Ascending aorta (tissue), 2 donors: ENCODE measurements at regions not wholly inside any gene's neighbourhood (a gene's known extent, or its start where the extent isn't known, plus 50 kb on each side); places are given as distances from the start of the nearest gene placed in this dataset.

Experiments
- DNase-seq, 2 donors: peaks; one replicate each; pipeline ENCODE4 v3.0.0-alpha.2; 2019; ENCODE audit warnings: low spot score in 2 of 2
- H3K27ac ChIP-seq, 2 donors: fragments of 200-600 bp; sonication (generic); one replicate each; pipeline ENCODE4 v1.5.1; 2016 to 2017; ENCODE audit warnings: mild to moderate bottlenecking in 1 of 2
- H3K27me3 ChIP-seq: fragments of 200-600 bp; sonication (generic); one replicate; pipeline ENCODE4 v1.5.1; 2017
- H3K36me3 ChIP-seq, 2 donors: fragments of 200-600 bp; sonication (generic); one replicate each; pipeline ENCODE4 v1.5.1; 2016
- H3K4me1 ChIP-seq, 2 donors: fragments of 200-600 bp; sonication (generic); one replicate each; pipeline ENCODE4 v1.5.1; 2016 to 2017; ENCODE audit warnings: mild to moderate bottlenecking in 1 of 2
- H3K4me3 ChIP-seq, 2 donors: fragments of 200-600 bp; sonication (generic); one replicate each; pipeline ENCODE4 v1.5.1; 2016 to 2017; ENCODE audit warnings: mild to moderate bottlenecking in 1 of 2
- H3K9me3 ChIP-seq, 2 donors: fragments of 200-600 bp; sonication (generic); one replicate each; pipeline ENCODE4 v1.5.1; 2016
- intact Hi-C: fragments of 100-400 bp; cut with DNase I; formaldehyde crosslinking; loops from one replicate; pipeline ENCODE4 v1.15.1; 2023
- TF ChIP-seq, protein P1 (sequence below), 3 experiments: fragments of 200-600 bp in 2 of 3; fragments of 450-650 bp in 1 of 3; sonication (generic) in 2 of 3; IDR thresholded peaks; one replicate each; pipeline ENCODE4 v1.5.1; 2016 to 2019; ENCODE audit warnings: antibody characterized with exemption in 3 of 3, mild to moderate bottlenecking in 1 of 3, moderate library complexity in 1 of 3

DNA sequence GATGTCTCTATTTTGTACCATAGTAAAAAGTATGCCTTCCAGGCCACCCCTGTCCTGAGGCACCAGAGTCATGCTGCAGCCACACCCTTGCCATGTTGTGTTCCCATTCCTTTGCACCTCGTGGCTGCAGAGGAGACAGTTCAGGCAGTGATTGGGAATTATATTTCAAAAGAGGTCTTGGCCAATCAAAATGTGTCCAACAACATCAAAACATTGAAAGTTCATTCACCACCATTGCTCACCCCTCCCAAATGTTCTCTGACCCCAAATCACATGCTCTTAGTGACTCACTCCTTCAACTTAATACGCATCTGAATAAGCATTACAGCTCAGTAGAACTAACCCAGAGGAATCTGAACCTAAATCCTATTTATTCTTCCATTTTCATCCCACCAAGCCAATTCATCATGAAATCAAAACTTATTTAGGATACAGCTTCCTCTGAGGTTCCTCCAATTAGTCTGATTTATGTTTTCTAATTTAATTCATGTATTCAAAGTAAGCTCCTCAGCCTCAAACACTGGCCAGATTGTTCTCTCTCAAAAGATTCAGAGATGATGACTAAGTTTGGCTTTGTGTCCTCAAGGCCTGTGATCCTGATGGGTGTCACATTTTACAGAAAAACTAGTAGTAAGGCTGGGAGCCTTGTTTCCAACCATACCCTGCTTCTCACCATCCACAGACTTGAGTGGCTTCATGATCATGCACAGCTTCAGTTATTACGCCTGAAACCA, 323.2 kb upstream of the INTU start:
- H3K36me3 ChIP-seq: no peaks in the 10 kb centered on the region
- H3K27me3 ChIP-seq: no peaks in the 10 kb centered on the region
- TF ChIP-seq, protein P1, sequence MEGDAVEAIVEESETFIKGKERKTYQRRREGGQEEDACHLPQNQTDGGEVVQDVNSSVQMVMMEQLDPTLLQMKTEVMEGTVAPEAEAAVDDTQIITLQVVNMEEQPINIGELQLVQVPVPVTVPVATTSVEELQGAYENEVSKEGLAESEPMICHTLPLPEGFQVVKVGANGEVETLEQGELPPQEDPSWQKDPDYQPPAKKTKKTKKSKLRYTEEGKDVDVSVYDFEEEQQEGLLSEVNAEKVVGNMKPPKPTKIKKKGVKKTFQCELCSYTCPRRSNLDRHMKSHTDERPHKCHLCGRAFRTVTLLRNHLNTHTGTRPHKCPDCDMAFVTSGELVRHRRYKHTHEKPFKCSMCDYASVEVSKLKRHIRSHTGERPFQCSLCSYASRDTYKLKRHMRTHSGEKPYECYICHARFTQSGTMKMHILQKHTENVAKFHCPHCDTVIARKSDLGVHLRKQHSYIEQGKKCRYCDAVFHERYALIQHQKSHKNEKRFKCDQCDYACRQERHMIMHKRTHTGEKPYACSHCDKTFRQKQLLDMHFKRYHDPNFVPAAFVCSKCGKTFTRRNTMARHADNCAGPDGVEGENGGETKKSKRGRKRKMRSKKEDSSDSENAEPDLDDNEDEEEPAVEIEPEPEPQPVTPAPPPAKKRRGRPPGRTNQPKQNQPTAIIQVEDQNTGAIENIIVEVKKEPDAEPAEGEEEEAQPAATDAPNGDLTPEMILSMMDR (IDR thresholded peaks at IDR 0.05): no peak
- no peak for DNase-seq
- intact Hi-C loops: no loop called here
- no peak overlapping the region for H3K4me3 ChIP-seq
- no peak overlapping the region for H3K27ac ChIP-seq
- peaks cover 8 to 19% of the 10 kb centered on the region in 2 donors for H3K9me3 ChIP-seq
- H3K4me1 ChIP-seq: no peaks in the 10 kb centered on the region

- H3K27me3 ChIP-seq: no peaks in the 10 kb centered on the region
- H3K4me1 ChIP-seq: no peaks in the 10 kb centered on the region
- no peaks in the 10 kb centered on the region for H3K36me3 ChIP-seq
- TF ChIP-seq, protein P1 (IDR thresholded peaks at IDR 0.05): no peak
- H3K9me3 ChIP-seq: peaks cover 8 to 19% of the 10 kb centered on the region in 2 donors
- intact Hi-C loops: no loop called here
- H3K4me3 ChIP-seq: no peak overlapping the region
- DNase-seq: no peak
- no peak overlapping the region for H3K27ac ChIP-seq
These were observed 321.4 kb upstream of the INTU start for GRCh38 chr4:127311371-127311770.

DNA sequence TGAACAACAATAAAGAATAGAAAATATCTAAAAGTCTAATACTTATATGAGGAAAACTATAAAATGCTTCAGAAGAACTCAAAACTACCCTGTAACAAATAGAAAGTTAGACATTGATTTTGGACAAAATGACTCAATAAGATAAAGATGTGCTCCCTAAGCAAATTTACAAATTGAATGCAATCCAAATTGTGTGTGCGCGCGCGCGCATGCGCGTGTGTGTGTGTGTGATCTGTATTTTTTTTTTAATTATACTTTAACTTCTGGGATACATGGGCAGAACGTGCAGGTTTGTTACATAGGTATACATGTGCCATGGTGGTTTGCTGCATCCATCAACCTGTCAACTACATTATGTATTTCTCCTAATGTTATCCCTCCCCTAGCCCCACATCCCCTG, 320.8 kb upstream of the INTU start:
- TF ChIP-seq, protein P1 (IDR thresholded peaks at IDR 0.05): no peak
- Histone ChIP-seq H3K9me3 (peaks cover 8 to 19% of the 10 kb centered on the region in 2 donors), H3K27ac (no peak overlapping the region), H3K4me3 (no peak overlapping the region), H3K27me3 (no peaks in the 10 kb centered on the region), H3K4me1 (no peaks in the 10 kb centered on the region), H3K36me3 (no peaks in the 10 kb centered on the region)
- DNase-seq: no peak
- intact Hi-C loops: no loop called here

GRCh38 chr4:127313767-127314166, 319.0 kb upstream of the INTU start:
- H3K27me3 ChIP-seq: no peaks in the 10 kb centered on the region
- no peaks in the 10 kb centered on the region for H3K36me3 ChIP-seq
- H3K9me3 ChIP-seq: peaks cover 8 to 19% of the 10 kb centered on the region in 2 donors
- TF ChIP-seq, protein P1 (IDR thresholded peaks at IDR 0.05): no peak
- H3K27ac ChIP-seq: no peak overlapping the region
- no peak for DNase-seq
- intact Hi-C loops: no loop called here
- H3K4me3 ChIP-seq: no peak overlapping the region
- H3K4me1 ChIP-seq: no peaks in the 10 kb centered on the region

- H3K4me3 ChIP-seq: no peak overlapping the region
- intact Hi-C loops: no loop called here
- TF ChIP-seq, protein P1 (IDR thresholded peaks at IDR 0.05): no peak
- H3K36me3 ChIP-seq: no peaks in the 10 kb centered on the region
- H3K9me3 ChIP-seq: peaks cover 12 to 13% of the 10 kb centered on the region in 2 donors
- no peak for DNase-seq
- H3K27ac ChIP-seq: no peak overlapping the region
- no peaks in the 10 kb centered on the region for H3K27me3 ChIP-seq
- H3K4me1 ChIP-seq: no peaks in the 10 kb centered on the region
These were observed 305.3 kb upstream of the INTU start for GRCh38 chr4:127327491-127327890.
